Adrenal gland (tissue), 5 donors: ENCODE measurements at regions not wholly inside any gene's neighbourhood (a gene's known extent, or its start where the extent isn't known, plus 50 kb on each side); places are given as distances from the start of the nearest gene placed in this dataset.

Experiments used
- CTCF ChIP-seq, 6 experiments: fragments of 450-650 bp in 4 of 6; fragments of 200-600 bp in 2 of 6; sonication (generic) in 1 of 6; IDR thresholded peaks; 1 replicate in 5 of 6; 2 replicates in 1 of 6; pipeline versions ENCODE4 v1.5.1 to v1.8.0; 2016 to 2021; ENCODE audit warnings: antibody characterized with exemption in 6 of 6, mild to moderate bottlenecking in 2 of 6, moderate library complexity in 1 of 6
- POLR2A ChIP-seq, 2 donors: fragments of 450-650 bp; IDR thresholded peaks; one replicate each; pipeline ENCODE4 v1.6.1; 2017; ENCODE audit warnings: antibody characterized with exemption in 2 of 2, mild to moderate bottlenecking in 2 of 2, moderate library complexity in 1 of 2
- donor health status: DM: no; HTN: no; CAD: no.

- TF ChIP-seq CTCF (IDR thresholded peaks at IDR 0.05) (no peak), POLR2A (IDR thresholded peaks at IDR 0.05) (no peak)
These were observed 171.0 kb upstream of the SMAD3 start for GRCh38 chr15:66894363-66894762.
